K562 (cell line): ENCODE measurements at regions not wholly inside any gene's neighbourhood (a gene's known extent, or its start where the extent isn't known, plus 50 kb on each side); places are given as distances from the start of the nearest gene placed in this dataset.

Source experiments
- CCNT2 ChIP-seq: IDR thresholded peaks from 2 replicates; pipeline ENCODE4 v1.6.1; 2011; ENCODE audit warnings: borderline replicate concordance, low read depth, mild to moderate bottlenecking, moderate library complexity, mixed read lengths, low read length; ENCODE audit not compliant: insufficient read length; ENCODE audit errors: extremely low read depth
- CEBPB ChIP-seq: fragments of 450-650 bp; IDR thresholded peaks from 2 replicates; pipeline ENCODE4 v1.6.1; 2016; ENCODE audit warnings: missing genetic modification characterization, missing compliant biosample characterization
- CREB3 ChIP-seq: fragments of 450-650 bp; conservative IDR thresholded peaks from 2 replicates; pipeline ENCODE4 v1.6.1; 2016; ENCODE audit warnings: missing genetic modification characterization, low read depth, mild to moderate bottlenecking, missing compliant biosample characterization, moderate library complexity
- CTCF ChIP-seq, 3 experiments: IDR thresholded peaks in 2 of 3; conservative IDR thresholded peaks in 1 of 3; 2 replicates each; pipeline ENCODE4 v1.5.1; 2011 to 2012; ENCODE audit warnings: low read length in 3 of 3, mild to moderate bottlenecking in 3 of 3, control low read depth in 2 of 3, improper control_type of control experiment in 1 of 3, inconsistent platforms in 1 of 3, low read depth in 1 of 3, mixed read lengths in 1 of 3, moderate library complexity in 1 of 3; ENCODE audit not compliant: insufficient read depth in 2 of 3
- MBD1 ChIP-seq: fragments of 250-450 bp; sonication (Bioruptor Pico); IDR thresholded peaks from 2 replicates; pipeline ENCODE4 v1.8.0; 2022; ENCODE audit warnings: inconsistent platforms
- MYBL2 ChIP-seq, 2 experiments: fragments of 450-650 bp in 1 of 2; sonication (generic) in 1 of 2; formaldehyde crosslinking in 1 of 2; IDR thresholded peaks; 2 replicates each; pipeline versions ENCODE4 v1.6.1 to v1.8.1; 2017 to 2022; ENCODE audit warnings: borderline replicate concordance in 1 of 2, inconsistent platforms in 1 of 2, low read depth in 1 of 2, mild to moderate bottlenecking in 1 of 2, missing genetic modification reagents in 1 of 2, moderate library complexity in 1 of 2
- NR2F6 ChIP-seq: fragments of 450-650 bp; formaldehyde crosslinking; IDR thresholded peaks from 2 replicates; pipeline ENCODE4 v1.4.0; 2020; ENCODE audit warnings: mild to moderate bottlenecking
- POLR2A ChIP-seq: fragments of 450-650 bp; conservative IDR thresholded peaks from 2 replicates; pipeline ENCODE4 v1.6.1; 2016

GRCh38 chr6:23590498-23591126, 535.4 kb upstream of the NRSN1 start:
- TF ChIP-seq CEBPB (tag) (no peak), NR2F6 (CRISPR knock-in tag) (no peak), CCNT2 (no peak), MYBL2 (IDR thresholded peaks at IDR 0.05; ENCODE audit: low read depth) (no peak), MYBL2 (CRISPR knock-in tag; IDR thresholded peaks at IDR 0.05; ENCODE audit: borderline replicate concordance) (no peak), POLR2A (no peak), CREB3 (no peak), CTCF (IDR thresholded peaks at IDR 0.05 in 2 of 3, conservative IDR thresholded peaks at IDR 0.05 in 1 of 3; ENCODE audit: insufficient read depth in 2 of 3, low read depth in 1 of 3, low read length in 3 of 3) (no peak), MBD1 (no peak)
